HG02973 (cell line): ENCODE measurements at regions not wholly inside any gene's neighbourhood (a gene's known extent, or its start where the extent isn't known, plus 50 kb on each side); places are given as distances from the start of the nearest gene placed in this dataset.

Experiments used
- ATAC-seq: cut with Tn5 transposase; IDR thresholded peaks from one replicate; pipeline ENCODE4 v1.9.1; 2021; ENCODE audit warnings: moderate library complexity; ENCODE audit not compliant: unreplicated experiment

DNA sequence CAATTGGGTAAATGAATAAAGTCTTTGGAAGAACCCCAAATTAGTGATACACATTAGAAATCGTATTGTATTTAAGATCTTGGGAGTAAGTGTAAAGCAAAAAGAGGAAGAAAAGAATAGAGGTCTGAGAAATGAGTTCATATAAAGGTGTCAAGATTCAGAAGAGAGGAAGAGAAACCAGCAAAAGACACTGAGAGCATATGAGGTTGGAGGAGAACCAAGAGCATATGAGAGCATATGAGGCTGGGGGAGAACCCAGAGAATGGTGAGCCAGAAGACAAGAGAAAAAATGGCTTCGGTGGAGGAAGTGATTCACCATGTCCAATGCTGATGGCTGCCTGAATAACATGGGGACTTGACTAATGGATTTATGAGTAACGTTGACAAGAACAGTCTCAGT is 620.1 kb upstream of the GCFC2 start:
- no peak for ATAC-seq

DNA sequence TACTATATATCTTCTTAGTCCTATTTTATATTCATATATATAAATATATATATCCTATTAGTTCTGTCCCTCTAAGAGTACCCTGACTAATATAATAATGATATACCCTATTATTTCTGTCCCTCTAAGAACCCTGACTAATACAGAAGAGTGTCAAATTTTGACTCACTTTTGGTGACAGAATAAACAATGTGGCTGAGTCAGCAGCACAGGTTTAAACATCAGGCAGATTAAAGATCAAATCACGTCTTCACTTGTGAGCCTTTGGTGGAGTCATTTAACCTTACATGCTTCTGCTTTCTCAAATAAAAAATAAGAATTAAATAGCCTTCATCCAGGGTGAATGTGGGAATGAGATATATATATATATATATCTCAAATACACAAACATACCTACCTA is 615.9 kb upstream of the GCFC2 start:
- no peak for ATAC-seq

DNA sequence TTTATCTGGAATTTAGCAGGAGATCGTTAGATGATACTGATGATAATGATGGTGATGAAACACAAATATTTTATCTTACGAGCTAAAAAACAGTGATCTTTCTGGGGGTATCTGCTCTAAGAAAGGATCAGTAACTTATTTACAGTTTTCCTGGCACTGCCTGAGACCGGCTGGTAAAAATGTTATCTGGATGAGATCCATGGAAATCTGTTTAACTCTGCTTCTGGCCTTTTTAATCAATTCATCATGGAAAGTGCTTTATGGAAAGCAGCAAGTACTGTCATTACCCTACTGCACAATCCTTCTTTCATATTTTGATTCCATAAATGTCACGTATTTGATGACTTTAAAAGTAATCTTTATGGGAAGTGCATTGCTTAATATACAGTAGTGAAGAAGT is 612.7 kb upstream of the GCFC2 start:
- ATAC-seq = no peak

DNA sequence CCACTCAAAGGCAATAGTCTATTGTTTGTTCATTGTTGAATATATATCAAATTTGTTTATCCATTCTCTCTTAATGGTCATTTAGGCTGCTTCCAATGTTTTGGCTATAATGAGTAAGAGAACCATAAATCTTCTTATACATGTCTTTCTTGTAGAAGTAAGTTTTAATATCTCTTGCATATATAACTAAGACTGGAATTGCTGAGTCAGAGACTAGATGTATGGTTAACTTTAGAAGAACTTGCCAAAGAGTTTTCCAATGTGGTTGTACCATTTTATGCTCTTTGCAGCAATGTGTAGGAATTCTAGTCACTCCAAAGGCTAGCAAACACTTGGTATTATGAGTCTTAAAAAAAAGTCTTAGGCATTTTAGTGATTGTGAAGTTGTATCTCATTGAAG is 610.0 kb upstream of the GCFC2 start:
- no peak for ATAC-seq

DNA sequence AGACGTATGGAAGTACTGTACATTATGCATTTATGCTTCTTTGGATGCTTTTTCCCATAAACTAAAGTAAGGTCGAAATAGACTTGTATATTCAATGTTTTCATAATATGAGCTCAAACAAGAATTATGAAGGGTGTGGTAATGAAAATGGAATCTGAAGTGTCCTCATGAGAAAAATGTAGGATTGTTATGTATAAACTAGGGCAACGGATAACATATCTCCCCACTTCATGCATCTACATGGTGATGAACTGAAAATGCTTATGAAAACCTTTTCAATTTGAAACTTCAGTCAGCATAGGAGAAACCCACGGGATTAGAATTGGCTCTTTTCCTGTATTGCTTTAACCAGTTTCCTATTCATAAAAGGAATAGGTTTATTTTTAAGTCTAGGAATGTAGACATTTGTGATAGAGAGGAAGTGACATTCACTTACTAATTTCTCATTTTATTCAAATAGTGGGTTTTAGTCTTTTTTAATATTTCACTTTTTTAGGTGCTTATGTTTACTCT is 608.2 kb upstream of the GCFC2 start:
- ATAC-seq = no peak

DNA sequence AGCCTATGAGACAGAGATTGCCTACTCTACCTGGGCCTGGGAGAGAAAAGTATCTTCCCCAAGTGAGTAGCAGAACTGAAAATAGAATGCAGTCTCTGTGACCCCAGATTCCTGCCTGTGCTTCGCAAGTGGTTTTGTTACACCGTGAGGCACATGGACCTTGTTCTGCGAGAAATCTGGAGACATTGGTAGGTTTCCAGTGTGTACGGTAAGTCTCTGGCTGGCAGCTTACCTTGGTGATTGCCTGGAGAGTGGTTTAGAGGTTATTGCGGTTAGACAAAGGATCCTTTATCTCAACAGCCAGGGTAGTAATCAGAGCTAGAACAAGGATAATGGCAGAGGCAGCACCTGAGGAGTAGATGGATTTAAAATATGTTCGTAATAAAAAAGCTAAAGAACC is 606.0 kb upstream of the GCFC2 start:
- ATAC-seq = no peak

DNA sequence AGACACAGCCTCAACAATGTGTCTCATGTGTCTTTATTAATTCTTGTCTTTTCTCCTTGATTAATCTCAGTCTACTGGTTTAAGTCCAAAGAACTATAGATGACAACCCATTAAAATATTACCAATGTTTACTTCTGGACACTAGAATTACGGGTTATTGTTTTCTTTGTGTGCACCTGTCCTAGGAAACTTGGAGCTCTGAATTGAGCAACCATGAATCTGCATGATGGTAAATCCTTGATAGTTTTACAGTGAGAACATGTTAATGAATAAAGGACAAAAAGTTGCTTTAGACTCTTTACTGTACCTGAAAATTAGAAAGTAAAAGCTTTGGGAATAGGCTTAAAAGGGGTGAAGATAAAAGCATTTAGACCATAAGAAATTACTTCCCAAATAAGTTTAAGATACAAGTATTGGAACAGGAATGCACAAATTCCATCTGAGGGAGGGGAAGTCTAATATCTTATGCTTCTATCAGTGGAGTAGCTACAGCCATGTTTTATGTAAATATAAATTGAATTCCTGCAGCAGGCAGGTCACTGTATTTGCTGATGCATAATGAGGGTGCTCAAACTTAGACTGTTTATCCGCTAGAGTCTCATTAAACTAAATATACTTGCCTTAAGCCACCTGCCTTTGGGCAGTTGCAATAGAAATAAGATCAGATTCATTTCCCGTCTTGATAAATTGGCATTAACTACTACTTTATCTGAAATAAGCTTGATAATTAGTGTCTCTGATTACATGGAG is 603.7 kb upstream of the GCFC2 start:
- no peak for ATAC-seq

DNA sequence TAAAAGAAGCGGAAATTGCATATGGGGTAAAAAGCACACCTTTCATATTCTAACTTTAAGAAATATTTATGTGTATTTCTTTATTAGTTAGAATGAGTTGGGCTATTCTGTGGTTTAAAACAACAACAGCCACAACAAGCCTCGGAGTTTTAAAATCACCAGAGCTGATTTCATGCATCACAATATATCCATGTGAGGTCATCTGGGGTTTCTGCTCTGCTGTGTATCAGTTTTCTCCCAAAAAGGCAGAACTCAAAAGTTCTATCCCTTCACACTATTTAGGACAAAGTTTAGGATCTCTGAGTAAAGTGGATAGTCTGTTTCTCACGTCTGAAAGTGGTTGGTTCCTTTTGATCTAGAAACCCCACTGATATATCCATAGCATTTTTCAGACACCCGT is 601.5 kb upstream of the GCFC2 start:
- no peak for ATAC-seq

DNA sequence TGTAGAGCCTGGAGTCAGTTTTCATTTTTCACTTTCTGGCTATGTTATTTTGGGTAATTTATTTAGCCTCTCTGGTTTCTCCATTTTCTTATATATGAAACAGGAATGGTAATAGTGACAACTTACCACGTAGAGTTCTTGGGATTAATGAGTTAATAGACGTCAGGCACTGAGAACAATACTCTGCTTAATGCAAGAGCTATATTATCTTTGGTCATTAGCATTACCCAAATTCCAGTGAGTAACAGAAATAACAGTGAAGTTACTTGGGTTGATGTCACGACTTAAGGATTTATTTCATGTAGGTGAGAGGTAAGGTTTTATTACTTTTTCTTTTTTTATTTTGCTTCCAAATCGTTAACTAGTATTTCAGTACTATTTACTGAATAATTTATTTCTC is 601.0 kb upstream of the GCFC2 start:
- ATAC-seq = no peak

DNA sequence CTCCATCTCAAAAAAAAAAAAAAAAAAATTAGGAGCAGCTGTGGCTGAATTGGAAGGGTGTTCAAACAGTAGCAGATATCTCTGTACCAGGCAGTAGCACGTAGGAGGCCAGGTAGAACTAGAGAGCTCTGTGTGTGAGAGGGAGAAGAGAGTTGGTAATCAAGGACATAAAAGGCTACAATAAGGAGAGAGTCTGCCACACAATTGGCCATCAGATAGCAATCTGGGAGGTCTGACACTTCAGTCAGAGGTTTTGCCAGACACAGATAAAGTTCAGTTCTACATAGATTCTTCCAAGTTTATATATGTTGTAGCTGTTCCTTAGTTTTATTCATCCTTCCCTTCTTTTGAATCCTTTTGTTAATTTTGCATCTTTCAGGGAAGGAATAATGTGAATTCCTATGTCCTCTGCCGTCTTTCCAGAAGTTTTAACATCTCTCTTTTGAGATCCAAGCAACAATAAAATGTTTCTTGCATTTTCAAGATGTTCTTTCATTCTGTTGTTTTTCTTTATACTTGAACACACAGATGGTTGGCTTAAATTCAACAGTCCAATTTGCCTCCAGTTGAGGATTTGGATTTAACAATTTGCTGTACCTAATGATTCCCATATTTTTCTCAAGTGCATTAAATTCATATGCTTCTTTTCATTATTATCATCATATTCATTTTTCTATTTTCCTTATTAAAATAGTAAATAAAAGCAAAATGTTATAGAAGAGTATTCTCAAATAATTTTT is 600.3 kb upstream of the GCFC2 start:
- no peak for ATAC-seq

DNA sequence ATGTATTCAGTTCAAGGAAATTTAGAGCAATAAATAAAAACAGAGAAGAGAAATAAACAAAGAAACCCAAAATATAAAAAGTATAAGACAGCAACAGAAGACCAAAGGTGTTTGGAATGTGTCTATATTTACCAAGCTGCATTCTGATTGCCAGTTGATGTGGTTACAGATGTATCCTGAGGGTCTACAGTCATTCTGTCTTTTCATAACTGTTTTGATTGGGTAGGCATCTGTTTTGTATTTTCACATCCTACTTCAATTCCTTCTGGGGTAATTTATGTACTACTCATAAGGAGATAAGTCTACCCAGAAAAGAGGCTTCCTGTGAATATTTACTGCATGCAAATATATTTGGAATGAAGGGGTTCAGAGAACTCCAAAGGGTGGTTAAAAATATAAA is 596.8 kb upstream of the GCFC2 start:
- ATAC-seq = no peak

DNA sequence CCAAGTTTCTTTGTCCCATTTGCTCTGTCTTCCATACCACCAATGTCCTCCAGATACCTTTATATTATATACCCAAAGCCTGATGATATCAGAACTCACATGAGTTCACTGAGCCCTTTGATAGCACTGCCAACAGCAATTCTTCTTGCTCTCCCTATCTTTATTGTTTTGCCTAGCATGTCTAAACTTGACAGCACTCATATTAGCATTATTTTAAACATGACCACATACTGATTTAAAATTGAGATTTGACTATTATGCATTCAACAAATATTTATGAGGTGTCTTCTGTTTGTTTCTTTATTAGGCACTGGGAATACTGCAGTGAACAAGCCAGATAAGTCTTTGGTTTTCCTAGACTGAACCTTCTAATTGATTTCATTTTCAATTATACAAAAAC is 587.3 kb upstream of the GCFC2 start:
- ATAC-seq = no peak

DNA sequence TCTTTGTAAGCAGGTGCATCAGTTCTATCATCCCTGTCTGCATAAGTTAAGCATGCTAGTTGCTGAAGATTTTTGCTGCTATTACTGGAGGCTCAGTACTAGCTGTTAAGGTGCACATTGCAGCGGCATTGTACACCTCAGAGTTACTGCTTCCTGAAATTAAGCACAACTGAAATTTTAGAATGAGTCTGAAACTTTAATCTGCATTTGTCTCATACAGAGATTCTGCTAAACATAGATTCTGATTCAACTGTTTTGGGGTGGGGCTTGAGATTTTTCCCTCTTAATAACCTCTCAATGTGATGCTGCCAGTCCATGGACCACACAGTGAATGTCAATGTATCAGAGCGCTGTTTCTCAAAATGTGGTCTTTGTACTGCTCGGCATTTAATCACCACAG is 585.7 kb upstream of the GCFC2 start:
- no peak for ATAC-seq

DNA sequence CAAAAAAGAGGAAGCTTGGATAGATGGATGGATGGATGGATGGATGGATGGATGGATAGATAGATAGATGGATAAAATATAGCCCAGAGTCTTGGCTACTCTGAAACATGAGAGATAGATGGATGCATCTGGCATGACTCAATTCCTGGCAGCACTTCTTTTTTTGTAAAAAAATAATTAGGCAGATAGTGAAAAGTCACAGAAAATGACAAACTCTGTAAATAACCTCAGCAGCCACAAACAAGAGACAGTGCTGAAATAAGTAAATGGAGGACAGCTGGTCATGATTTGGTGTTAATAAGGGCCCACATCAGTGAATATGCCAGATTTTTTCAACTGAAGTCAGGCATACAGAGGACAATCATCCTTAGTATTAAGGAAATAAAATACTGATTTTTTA is 585.0 kb upstream of the GCFC2 start:
- ATAC-seq = no peak

DNA sequence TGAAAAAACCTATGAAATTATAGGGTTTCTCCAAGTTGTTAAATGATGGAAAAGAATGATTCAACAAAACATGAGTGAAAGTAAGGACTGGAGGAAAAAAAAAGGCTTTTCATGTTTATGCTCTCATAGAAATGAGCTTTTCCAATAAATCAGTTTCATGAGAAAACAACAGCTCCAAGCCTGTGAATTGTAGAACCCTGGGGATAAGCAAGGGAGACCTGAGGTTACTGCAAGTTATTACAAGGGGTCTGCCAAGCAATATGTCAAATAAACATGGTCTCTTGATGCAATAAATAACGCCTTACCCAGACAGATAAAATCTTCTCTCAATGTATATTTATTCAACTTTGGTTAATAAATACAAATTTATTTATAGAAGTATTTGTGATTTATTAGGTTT is 577.9 kb upstream of the GCFC2 start:
- ATAC-seq = no peak

DNA sequence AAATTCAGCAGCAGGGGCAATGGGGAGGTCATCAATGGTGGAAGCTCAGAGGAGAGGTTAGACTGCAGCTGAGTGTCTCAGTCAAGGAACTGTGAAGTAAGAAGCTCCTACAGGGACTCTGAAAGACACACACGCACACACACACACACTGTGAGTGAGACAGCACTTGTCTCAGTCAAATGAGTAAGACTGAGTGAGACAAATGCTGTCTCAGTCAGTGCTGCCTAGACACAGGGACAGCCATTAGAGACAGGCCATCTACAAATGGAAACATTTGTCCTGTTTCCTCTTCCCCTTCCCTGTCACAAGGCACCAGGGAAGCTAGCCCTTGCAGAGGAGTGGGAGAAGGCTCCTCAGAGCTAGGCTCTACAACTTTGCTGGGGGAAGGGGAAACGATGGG is 577.4 kb upstream of the GCFC2 start:
- no peak for ATAC-seq

DNA sequence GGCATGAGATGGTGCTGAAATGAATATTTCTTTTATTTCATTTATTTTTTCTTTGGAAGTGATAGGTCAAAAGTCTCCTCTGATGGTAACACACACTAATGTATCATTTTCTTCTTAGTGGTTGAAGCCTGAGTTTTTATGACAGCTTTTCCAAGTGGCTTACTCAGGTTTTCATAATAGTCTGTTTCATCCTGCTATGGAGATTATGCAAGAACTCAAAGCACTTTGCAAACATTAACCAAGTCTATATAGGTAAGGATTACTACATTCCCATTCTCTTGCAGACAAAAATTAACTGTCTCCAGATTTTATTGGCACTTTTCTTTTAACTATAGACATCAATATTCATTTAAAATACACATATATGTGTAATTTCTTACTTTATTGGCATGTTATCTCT is 572.6 kb upstream of the GCFC2 start:
- ATAC-seq = no peak

DNA sequence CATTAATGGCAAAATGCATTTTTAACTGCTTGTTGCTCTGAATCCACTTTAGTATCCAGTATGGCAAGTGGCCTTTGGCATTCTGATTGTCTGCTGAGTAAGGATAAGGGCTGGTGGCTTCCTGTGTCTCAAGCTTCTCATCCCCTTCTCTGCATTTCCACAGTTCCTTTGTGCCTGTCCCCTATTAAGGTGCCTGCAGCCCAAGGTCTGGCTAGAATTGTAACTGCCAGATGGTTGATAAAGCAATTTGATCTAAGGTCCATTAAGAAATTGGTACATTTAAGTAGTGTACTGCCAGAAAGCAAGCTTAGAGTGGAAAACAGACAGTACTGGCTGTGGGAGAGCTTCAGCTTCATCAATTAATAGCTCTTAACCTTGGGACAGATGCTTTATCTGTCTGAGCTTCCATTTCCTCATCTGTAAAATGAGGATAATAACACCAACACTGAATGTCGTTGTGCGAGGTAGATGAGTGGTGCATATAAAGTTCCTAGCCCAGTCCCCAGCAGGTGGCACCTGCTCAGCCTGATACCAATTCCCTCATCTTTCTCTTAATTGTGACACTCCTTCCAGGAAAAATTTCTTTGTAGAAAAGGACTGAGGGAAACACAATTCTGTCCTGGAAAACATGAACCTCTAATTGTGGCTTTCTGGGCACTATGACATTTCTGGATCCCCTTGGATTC is 570.6 kb upstream of the GCFC2 start:
- no peak for ATAC-seq

DNA sequence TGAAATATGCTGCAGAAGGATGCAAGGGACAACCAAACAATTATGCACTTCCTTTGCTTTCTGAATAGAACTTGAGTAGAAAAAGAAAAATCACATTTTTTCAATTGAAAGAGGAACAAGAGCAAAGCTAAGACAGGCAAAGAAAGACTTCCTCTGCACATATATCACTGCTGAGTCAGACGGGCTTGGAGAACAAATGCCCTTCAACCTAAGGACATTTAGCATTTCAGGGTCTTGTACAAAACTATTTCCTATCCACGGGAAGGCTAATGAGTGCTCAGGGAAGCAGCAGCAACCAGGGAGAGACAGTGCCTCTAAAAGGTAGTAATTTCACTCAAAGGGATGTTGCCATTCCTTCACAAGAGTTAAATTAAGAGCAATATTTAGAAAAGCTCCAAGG is 570.0 kb upstream of the GCFC2 start:
- no peak for ATAC-seq

DNA sequence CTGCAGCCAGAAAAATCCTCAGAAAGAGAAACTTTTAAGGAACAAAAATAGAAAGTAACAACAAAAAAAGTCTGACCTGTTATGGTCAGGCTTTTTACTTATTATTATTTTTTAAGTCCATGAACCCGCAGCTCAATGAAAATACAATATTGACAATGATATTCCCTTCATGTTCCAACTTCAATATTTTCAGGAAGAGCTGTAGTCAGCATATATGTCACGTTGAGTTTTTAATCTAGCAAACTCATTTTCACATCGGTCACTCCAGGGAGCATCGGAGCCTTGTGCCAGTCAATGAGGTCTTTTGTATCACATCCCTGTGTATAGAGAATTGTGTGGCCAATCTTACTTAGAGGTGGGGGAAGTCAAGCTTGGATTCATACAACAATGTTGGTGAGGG is 568.4 kb upstream of the GCFC2 start:
- ATAC-seq = no peak

DNA sequence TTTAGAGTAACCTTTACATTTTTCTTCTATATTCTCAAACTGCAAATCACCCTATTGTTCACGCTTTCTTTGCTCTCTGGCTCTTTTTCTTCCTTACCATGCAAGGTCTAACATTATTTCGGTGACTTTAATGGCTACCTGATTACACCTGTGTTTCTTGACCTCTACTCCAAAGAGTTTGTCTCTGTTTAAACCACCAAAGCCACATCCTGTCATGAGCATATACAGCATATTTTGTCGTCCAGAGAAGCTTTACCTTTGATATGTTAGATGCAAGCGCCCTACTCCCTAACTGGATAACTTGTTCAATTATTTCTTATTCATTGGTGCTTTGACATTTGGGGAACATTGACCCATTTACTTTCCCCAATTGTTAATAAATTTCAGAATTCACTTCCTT is 565.1 kb upstream of the GCFC2 start:
- ATAC-seq = no peak

DNA sequence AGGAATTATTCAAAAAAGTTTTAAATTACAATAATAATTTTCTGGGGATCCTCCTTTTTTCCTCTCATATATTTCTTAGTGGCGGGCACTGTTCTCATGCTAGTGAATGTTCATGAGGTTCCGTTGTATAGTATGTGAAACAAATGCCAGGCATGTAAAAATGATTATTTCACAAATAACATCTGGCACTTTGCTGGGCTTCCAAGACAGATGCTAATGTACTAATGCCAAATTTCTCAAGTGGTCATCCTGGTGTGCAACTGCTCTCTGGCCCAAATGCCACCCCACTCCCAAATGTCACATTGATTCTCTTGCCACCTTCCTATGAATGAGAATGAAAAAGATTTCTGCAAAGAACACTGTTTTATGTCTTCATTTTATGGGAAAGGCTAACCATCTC is 564.0 kb upstream of the GCFC2 start:
- ATAC-seq = no peak
